ENCODE measurements at regions not wholly inside any gene's neighbourhood (a gene's known extent, or its start where the extent isn't known, plus 50 kb on each side); places are given as distances from the start of the nearest gene placed in this dataset.
A peak's percentile ranks its signal among the peaks of the same experiment; 100 is the strongest.

DNA sequence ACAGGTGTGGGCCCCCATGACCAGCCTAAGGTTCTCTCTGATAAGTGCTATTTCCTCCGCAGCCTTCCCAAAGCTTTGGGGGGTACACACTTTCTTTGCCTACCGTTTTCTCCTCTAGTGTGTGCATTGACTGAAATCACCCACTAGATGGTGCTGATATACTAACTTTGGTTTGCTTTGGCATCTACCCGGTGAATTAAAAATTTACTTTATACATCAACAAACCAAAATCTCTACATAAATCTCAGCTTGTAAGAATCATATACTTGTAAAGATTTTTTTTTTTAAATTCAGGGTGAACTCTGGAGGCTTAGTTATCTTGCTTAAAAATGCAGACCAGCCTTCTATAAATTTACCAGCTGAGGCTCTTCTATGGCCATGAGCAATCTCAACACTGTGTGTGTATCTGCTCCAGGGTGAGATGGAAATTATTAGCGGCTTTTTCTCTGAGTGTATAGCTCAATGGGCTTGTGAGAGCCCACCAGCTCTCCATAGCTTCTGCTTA, 475.7 kb upstream of the TNC start:
- TF ChIP-seq POLR2AphosphoS5 (IDR thresholded peaks at IDR 0.05) (no peak), POLR2A (IDR thresholded peaks at IDR 0.05) (no peak)
- TF ChIP-seq, protein P1, sequence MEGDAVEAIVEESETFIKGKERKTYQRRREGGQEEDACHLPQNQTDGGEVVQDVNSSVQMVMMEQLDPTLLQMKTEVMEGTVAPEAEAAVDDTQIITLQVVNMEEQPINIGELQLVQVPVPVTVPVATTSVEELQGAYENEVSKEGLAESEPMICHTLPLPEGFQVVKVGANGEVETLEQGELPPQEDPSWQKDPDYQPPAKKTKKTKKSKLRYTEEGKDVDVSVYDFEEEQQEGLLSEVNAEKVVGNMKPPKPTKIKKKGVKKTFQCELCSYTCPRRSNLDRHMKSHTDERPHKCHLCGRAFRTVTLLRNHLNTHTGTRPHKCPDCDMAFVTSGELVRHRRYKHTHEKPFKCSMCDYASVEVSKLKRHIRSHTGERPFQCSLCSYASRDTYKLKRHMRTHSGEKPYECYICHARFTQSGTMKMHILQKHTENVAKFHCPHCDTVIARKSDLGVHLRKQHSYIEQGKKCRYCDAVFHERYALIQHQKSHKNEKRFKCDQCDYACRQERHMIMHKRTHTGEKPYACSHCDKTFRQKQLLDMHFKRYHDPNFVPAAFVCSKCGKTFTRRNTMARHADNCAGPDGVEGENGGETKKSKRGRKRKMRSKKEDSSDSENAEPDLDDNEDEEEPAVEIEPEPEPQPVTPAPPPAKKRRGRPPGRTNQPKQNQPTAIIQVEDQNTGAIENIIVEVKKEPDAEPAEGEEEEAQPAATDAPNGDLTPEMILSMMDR (IDR thresholded peaks at IDR 0.05): peak; percentile 44 to 77 (median 70)
- H3K36me3 ChIP-seq: no peaks in the 10 kb centered on the region
- H3K4me1 ChIP-seq (replicated peaks): peaks cover 2% of the 10 kb centered on the region
- intact Hi-C loops (cut with DNase I): loop anchor here (2.0 to 5.0 kb wide), 2 partner anchors 979 to 1067 kb away; no protein-coding TSS in a partner anchor
- H3K27me3 ChIP-seq (replicated peaks; ENCODE audit: insufficient read depth): no peaks in the 10 kb centered on the region
- no peaks in the 10 kb centered on the region for H3K9me3 ChIP-seq
- DNase-seq (ENCODE audit: low spot score): peak; percentile 8
- H3K27ac ChIP-seq: no peak overlapping the region
- H3K4me3 ChIP-seq: no peak overlapping the region
- WGBS: 9% methylated on average over 4 of the region's 4 CpGs

DNA sequence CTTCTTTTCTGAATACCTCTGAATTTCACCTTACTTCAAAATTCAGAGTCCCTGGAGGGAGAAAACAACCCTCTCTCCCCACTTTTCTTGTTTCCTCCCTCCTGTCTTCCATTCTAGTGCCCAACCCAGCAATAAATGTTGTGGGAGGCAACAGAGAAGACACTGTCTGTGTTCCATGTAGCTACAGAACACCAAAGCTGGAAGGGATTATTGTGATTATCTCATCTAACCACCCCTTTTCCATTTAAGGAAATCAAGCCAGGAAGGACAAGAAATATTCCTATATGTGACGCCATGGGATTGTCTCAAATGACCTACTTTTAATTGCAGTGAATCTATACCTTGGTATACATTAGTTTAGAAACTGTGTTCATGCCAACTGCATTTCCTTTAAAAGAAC, 476.6 kb upstream of the TNC start:
- no peak for DNase-seq (ENCODE audit: low spot score)
- no peaks in the 10 kb centered on the region for H3K27me3 ChIP-seq (replicated peaks; ENCODE audit: insufficient read depth)
- intact Hi-C loops (cut with DNase I): loop anchor here (5.0 kb wide), 1 partner anchor 978 kb away; no protein-coding TSS in a partner anchor
- no peaks in the 10 kb centered on the region for H3K36me3 ChIP-seq
- no peaks in the 10 kb centered on the region for H3K9me3 ChIP-seq
- 71% methylated on average over 1 of the region's 1 CpG for WGBS
- H3K27ac ChIP-seq: no peak overlapping the region
- H3K4me1 ChIP-seq (replicated peaks): peaks cover 2% of the 10 kb centered on the region
- TF ChIP-seq, protein P1 (IDR thresholded peaks at IDR 0.05): no peak
- no peak for TF ChIP-seq POLR2AphosphoS5 (IDR thresholded peaks at IDR 0.05)
- no peak for TF ChIP-seq POLR2A (IDR thresholded peaks at IDR 0.05)
- H3K4me3 ChIP-seq: no peak overlapping the region

DNA sequence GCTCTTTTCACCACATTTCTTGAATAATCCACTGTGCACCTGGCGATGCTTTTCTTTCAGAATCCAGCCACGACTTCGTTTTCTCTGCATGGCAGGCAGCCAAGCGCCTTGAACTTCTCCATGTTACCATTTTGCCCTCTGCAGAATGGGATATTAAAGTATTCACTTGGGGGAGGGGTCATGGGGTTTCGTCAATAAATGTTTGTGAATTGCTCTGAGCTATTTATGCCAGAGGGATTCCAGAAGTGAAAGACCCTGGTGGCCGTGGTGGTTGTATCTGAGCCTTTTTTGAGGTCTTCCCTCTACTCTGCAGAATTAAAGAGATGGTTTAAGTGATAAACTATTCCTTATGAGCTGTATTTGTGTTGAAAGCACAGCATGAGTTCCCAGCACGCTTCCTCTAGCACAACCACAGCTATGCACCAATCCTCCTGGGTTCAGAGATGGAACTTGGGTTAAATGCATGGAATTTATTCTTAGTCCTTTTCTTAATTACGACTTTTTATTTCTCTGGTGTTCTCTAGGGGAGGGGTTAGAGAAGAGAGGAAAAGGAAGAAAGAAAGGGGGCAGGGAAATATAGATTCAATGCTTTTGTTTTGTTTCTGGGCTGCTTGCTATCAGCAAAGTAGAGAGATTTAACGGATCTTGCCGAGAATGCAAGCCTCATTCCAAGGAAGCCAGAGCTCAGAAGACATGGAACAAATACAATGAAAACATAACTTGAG, 478.2 kb upstream of the TNC start:
- no peak overlapping the region for H3K4me3 ChIP-seq
- H3K27ac ChIP-seq: no peak overlapping the region
- WGBS: 37% methylated on average over 10 of the region's 10 CpGs
- H3K9me3 ChIP-seq: no peaks in the 10 kb centered on the region
- H3K36me3 ChIP-seq: no peaks in the 10 kb centered on the region
- no peak for DNase-seq (ENCODE audit: low spot score)
- H3K4me1 ChIP-seq (replicated peaks): peaks cover 2% of the 10 kb centered on the region
- TF ChIP-seq, protein P1 (IDR thresholded peaks at IDR 0.05): no peak
- TF ChIP-seq POLR2AphosphoS5 (IDR thresholded peaks at IDR 0.05): no peak
- TF ChIP-seq POLR2A (IDR thresholded peaks at IDR 0.05): no peak
- no peaks in the 10 kb centered on the region for H3K27me3 ChIP-seq (replicated peaks; ENCODE audit: insufficient read depth)
- intact Hi-C loops (cut with DNase I): loop anchor here (5.0 kb wide), 1 partner anchor 1051 kb away; no protein-coding TSS in a partner anchor

DNA sequence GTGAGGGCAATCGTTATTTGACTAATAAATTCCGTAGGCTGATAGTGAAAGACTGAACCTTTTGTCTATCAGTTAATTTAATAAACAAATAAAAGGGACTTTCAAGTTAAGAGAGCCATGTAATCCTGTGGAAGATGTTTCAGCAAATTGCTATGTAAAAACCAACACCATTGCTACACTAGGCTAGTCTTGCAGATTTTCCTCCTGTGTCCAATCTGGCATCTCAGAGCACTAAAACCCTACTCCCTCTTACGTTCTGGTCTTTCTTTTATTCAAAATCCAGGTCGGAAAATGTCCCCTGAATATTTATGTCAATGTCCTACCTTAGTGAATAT, 478.8 kb upstream of the TNC start:
- Histone ChIP-seq H3K36me3 (no peaks in the 10 kb centered on the region), H3K9me3 (no peaks in the 10 kb centered on the region), H3K27ac (no peak overlapping the region), H3K27me3 (replicated peaks; ENCODE audit: insufficient read depth) (peaks cover 4% of the 10 kb centered on the region), H3K4me3 (no peak overlapping the region), H3K4me1 (replicated peaks) (peaks cover 2% of the 10 kb centered on the region)
- DNase-seq (ENCODE audit: low spot score): no peak
- intact Hi-C loops (cut with DNase I): loop anchor here (5.0 kb wide), 1 partner anchor 1051 kb away; no protein-coding TSS in a partner anchor
- WGBS: 37% methylated on average over 4 of the region's 4 CpGs
- no peak for TF ChIP-seq POLR2AphosphoS5 (IDR thresholded peaks at IDR 0.05)
- TF ChIP-seq POLR2A (IDR thresholded peaks at IDR 0.05): no peak
- TF ChIP-seq, protein P1 (IDR thresholded peaks at IDR 0.05): no peak

Measured in prostate gland (tissue), 2 donors.